ENCODE measurements at regions not wholly inside any gene's neighbourhood (a gene's known extent, or its start where the extent isn't known, plus 50 kb on each side); places are given as distances from the start of the nearest gene placed in this dataset.
A peak's percentile ranks its signal among the peaks of the same experiment; 100 is the strongest.

GRCh38 chr10:10587744-10588393, 429.8 kb upstream of the CELF2 start:
- H2AFZ ChIP-seq (ENCODE audit: low read depth, low read length), result no peak overlapping the region
- TF ChIP-seq CTCF (IDR thresholded peaks at IDR 0.05; ENCODE audit: insufficient read depth, low read depth, low read length), result no peak
- TF ChIP-seq EZH2 (IDR thresholded peaks at IDR 0.05; ENCODE audit: insufficient read depth, low read length), result no peak
- peak overlapping the region; percentile 78 for H3K27ac Mint-ChIP-seq (ENCODE audit: unreplicated experiment)

GRCh38 chr10:10589540-10590303, 427.9 kb upstream of the CELF2 start:
- no peak for FAIRE-seq
- H3K4me1 Mint-ChIP-seq (ENCODE audit: low read depth, unreplicated experiment), result peaks cover 24% of the 10 kb centered on the region
- no peak overlapping the region for H3K4me3 Mint-ChIP-seq (ENCODE audit: unreplicated experiment)
- H2AFZ ChIP-seq (ENCODE audit: low read depth, low read length), result no peak overlapping the region
- H3K27ac Mint-ChIP-seq (ENCODE audit: unreplicated experiment), result peak overlapping the region; percentile 19
- no peaks in the 10 kb centered on the region for H3K27me3 Mint-ChIP-seq (ENCODE audit: low read depth, unreplicated experiment)
- peak overlapping the region; percentile 17 for H3K27ac ChIP-seq (ENCODE audit: low read depth, low read length)
- H3K4me3 ChIP-seq (ENCODE audit: insufficient read depth, low read depth, low read length), result no peak overlapping the region
- H4K20me1 ChIP-seq (ENCODE audit: insufficient read depth, low read length), result no peaks in the 10 kb centered on the region
- H3K9ac ChIP-seq (ENCODE audit: low read length), result peak overlapping the region; percentile 35
- no peaks in the 10 kb centered on the region for H3K36me3 ChIP-seq (ENCODE audit: insufficient read depth, low read length)
- H3K27me3 ChIP-seq (ENCODE audit: insufficient read depth, low read length), result peaks cover 3% of the 10 kb centered on the region
- TF ChIP-seq EZH2 (IDR thresholded peaks at IDR 0.05; ENCODE audit: insufficient read depth, low read length) (no peak), CTCF (IDR thresholded peaks at IDR 0.05; ENCODE audit: insufficient read depth, low read depth, low read length) (no peak)
- peaks cover 2% of the 10 kb centered on the region for H3K9me3 Mint-ChIP-seq (ENCODE audit: unreplicated experiment)
- H3K36me3 Mint-ChIP-seq (ENCODE audit: low read depth, unreplicated experiment), result no peaks in the 10 kb centered on the region
- H3K4me1 ChIP-seq (ENCODE audit: insufficient read depth, low read length), result peaks cover 5% of the 10 kb centered on the region
- H3K9me3 ChIP-seq (ENCODE audit: insufficient read depth, low read depth, low read length), result no peaks in the 10 kb centered on the region
- H3K4me2 ChIP-seq (ENCODE audit: low read length), result peak overlapping the region; percentile 16
- no peaks in the 10 kb centered on the region for H3K79me2 ChIP-seq (ENCODE audit: insufficient read depth, low read length)
- DNase-seq (ENCODE audit: low read depth), result peak; percentile 91

More at GRCh38 chr10:10587744-10588393, 429.8 kb upstream of the CELF2 start:
- Histone ChIP-seq H4K20me1 (ENCODE audit: insufficient read depth, low read length) (no peaks in the 10 kb centered on the region), H3K9me3 (ENCODE audit: insufficient read depth, low read depth, low read length) (no peaks in the 10 kb centered on the region), H3K4me3 (ENCODE audit: insufficient read depth, low read depth, low read length) (no peak overlapping the region), H3K79me2 (ENCODE audit: insufficient read depth, low read length) (no peaks in the 10 kb centered on the region), H3K4me2 (ENCODE audit: low read length) (no peak overlapping the region), H3K27ac (ENCODE audit: low read depth, low read length) (no peak overlapping the region), H3K36me3 (ENCODE audit: insufficient read depth, low read length) (no peaks in the 10 kb centered on the region), H3K9ac (ENCODE audit: low read length) (no peak overlapping the region), H3K27me3 (ENCODE audit: insufficient read depth, low read length) (peaks cover 3% of the 10 kb centered on the region), H3K4me1 (ENCODE audit: insufficient read depth, low read length) (peaks cover 5% of the 10 kb centered on the region)
- no peak for FAIRE-seq
- H3K27me3 Mint-ChIP-seq (ENCODE audit: low read depth, unreplicated experiment), result no peaks in the 10 kb centered on the region
- no peaks in the 10 kb centered on the region for H3K36me3 Mint-ChIP-seq (ENCODE audit: low read depth, unreplicated experiment)
- no peak for DNase-seq (ENCODE audit: low read depth)
- no peaks in the 10 kb centered on the region for H3K9me3 Mint-ChIP-seq (ENCODE audit: unreplicated experiment)
- H3K4me3 Mint-ChIP-seq (ENCODE audit: unreplicated experiment), result no peak overlapping the region
- peaks cover 24% of the 10 kb centered on the region for H3K4me1 Mint-ChIP-seq (ENCODE audit: low read depth, unreplicated experiment)
